Stomach (tissue), 4 donors: ENCODE measurements at regions not wholly inside any gene's neighbourhood (a gene's known extent, or its start where the extent isn't known, plus 50 kb on each side); places are given as distances from the start of the nearest gene placed in this dataset.

Source experiments
- EP300 ChIP-seq: sonication (generic); formaldehyde crosslinking; IDR thresholded peaks from one replicate; pipeline ENCODE4 v1.6.1; 2017; ENCODE audit warnings: antibody characterized with exemption
- POLR2AphosphoS5 ChIP-seq, 3 donors: sonication (generic); formaldehyde crosslinking; IDR thresholded peaks; one replicate each; pipeline ENCODE4 v1.6.1; 2016; ENCODE audit warnings: antibody characterized with exemption in 3 of 3

DNA sequence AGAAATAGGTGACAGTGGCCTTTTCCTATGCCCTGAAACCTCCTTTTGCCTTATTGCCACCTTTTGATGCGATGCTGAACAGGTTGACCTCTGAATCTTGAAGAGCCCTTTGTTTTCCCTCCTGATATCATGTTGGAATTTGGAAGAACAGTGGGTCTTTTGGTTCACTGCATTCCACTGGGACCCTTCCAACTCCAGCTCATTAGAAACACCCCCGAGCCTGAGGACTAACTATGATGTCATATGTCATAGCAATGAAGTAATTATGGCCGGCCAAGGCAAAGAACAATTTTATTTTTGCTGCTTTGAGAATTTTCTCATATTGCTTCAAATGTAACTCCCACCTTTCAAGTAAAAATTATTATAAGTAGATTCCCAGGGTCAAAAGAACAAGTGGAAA, 353.4 kb upstream of the JAG1 start:
- TF ChIP-seq EP300 (no peak), POLR2AphosphoS5 (IDR thresholded peaks at IDR 0.05) (no peak)
